HCT116 (cell line): ENCODE measurements at regions not wholly inside any gene's neighbourhood (a gene's known extent, or its start where the extent isn't known, plus 50 kb on each side); places are given as distances from the start of the nearest gene placed in this dataset.

ENCODE experiments used
- ATAC-seq: fragments of 200-7000 bp; cut with Tn5 transposase; 2 replicates; pipeline ENCODE4 v1.9.1; 2020; ENCODE audit warnings: mild to moderate bottlenecking, moderate library complexity
- BruUV-seq: library from RNA; stranded (reverse); fragments of 400-500 nt; replicated peaks from 2 replicates; lab custom pipeline; 2021; lab: Mats Ljungman, UMichigan
- CTCF ChIA-PET: fragments of 300-600 bp; sonication (Branson Sonifier 250); formaldehyde crosslinking; loops from one replicate; lab custom pipeline; 2021; ENCODE audit warnings: antibody characterized with exemption; lab: Charles Lee
- POLR2A ChIA-PET: fragments of 300-600, 350-600 bp; sonication (Branson Sonifier 250); formaldehyde crosslinking; loops from one replicate; lab custom pipeline; 2021; ENCODE audit warnings: antibody characterized with exemption; lab: Charles Lee
- RAD21 ChIA-PET, 2 experiments: fragments of 300-600 bp; sonication (Branson Sonifier 250); formaldehyde crosslinking; loops; one replicate each; lab custom pipeline; 2023; ENCODE audit warnings: low total read pairs in 2 of 2; ENCODE audit not compliant: uncharacterized antibody in 2 of 2, unreplicated experiment in 2 of 2, low non-redundant PET in 1 of 2; lab: Charles Lee
- DNase-seq: peaks from one replicate; pipeline ENCODE4 v3.0.0-alpha.2; 2010; ENCODE audit warnings: low read depth, low spot score
- H2AFZ ChIP-seq: fragments of 200-600 bp; shearing (Covaris generic), sonication (generic); 2 replicates; pipeline ENCODE4 v1.6.1; 2017; ENCODE audit warnings: low read depth, mixed run types, mixed read lengths, antibody characterized with exemption, low read length; ENCODE audit not compliant: poor library complexity, severe bottlenecking
- H3K27ac ChIP-seq: 2 replicates; pipeline ENCODE4 v1.5.1; 2012; ENCODE audit warnings: low read depth, low read length
- H3K27me3 ChIP-seq: fragments of 200-600 bp; sonication (generic); 2 replicates; pipeline ENCODE4 v1.6.1; 2016; ENCODE audit warnings: mixed run types, low read length, mixed read lengths; ENCODE audit not compliant: insufficient read depth
- H3K36me3 ChIP-seq, 2 experiments: fragments of 200-500 bp in 1 of 2; fragments of 200-600 bp in 1 of 2; sonication (Bioruptor generic) in 1 of 2; sonication (generic) in 1 of 2; 2 replicates each; pipeline versions ENCODE4 v1.5.1 to v1.6.1; 2014 to 2016; ENCODE audit warnings: low read length in 2 of 2, inconsistent platforms in 1 of 2, mixed read lengths in 1 of 2, mixed run types in 1 of 2; ENCODE audit not compliant: insufficient read depth in 2 of 2, control insufficient read depth in 1 of 2
- H3K4me1 ChIP-seq, 2 experiments: fragments of 200-600 bp in 1 of 2; sonication (generic) in 1 of 2; 2 replicates each; pipeline versions ENCODE4 v1.5.1 to v1.6.1; 2012 to 2017; ENCODE audit warnings: low read length in 2 of 2, inconsistent platforms in 1 of 2, mild to moderate bottlenecking in 1 of 2, mixed read lengths in 1 of 2, mixed run types in 1 of 2, moderate library complexity in 1 of 2; ENCODE audit not compliant: insufficient read depth in 2 of 2, control insufficient read depth in 1 of 2
- H3K4me2 ChIP-seq: fragments of 200-600 bp; sonication (generic); 2 replicates; pipeline ENCODE4 v1.6.1; 2017; ENCODE audit warnings: mixed run types, low read length, mixed read lengths
- H3K4me3 ChIP-seq, 2 experiments: fragments of 200-600 bp in 1 of 2; sonication (generic) in 1 of 2; replicated peaks in 1 of 2; 2 replicates each; pipeline ENCODE4 v1.5.1; 2011 to 2016; ENCODE audit warnings: low read length in 2 of 2, control low read depth in 1 of 2, low read depth in 1 of 2, mild to moderate bottlenecking in 1 of 2, mixed read lengths in 1 of 2, mixed run types in 1 of 2
- H3K79me2 ChIP-seq: fragments of 200-600 bp; sonication (generic); 2 replicates; pipeline ENCODE4 v1.6.1; 2017; ENCODE audit warnings: mild to moderate bottlenecking, mixed run types, low read length, moderate library complexity, mixed read lengths; ENCODE audit not compliant: insufficient read depth
- H3K9ac ChIP-seq: fragments of 200-600 bp; sonication (generic); 2 replicates; pipeline ENCODE4 v1.6.1; 2016; ENCODE audit warnings: low read length, mixed read lengths
- H3K9me2 ChIP-seq: fragments of 200-600 bp; sonication (generic), shearing (Covaris generic); 2 replicates; pipeline ENCODE4 v1.6.1; 2017; ENCODE audit warnings: mixed run types, mild to moderate bottlenecking, moderate library complexity; ENCODE audit not compliant: insufficient read depth
- H3K9me3 ChIP-seq, 2 experiments: fragments of 200-500 bp in 1 of 2; fragments of 200-600 bp in 1 of 2; sonication (Bioruptor generic) in 1 of 2; sonication (generic) in 1 of 2; 2 replicates each; pipeline ENCODE4 v1.6.1; 2014 to 2017; ENCODE audit warnings: low read length in 2 of 2, mixed read lengths in 2 of 2, inconsistent platforms in 1 of 2, low read depth in 1 of 2, mild to moderate bottlenecking in 1 of 2, mixed run types in 1 of 2, moderate library complexity in 1 of 2; ENCODE audit not compliant: control insufficient read depth in 1 of 2, insufficient read depth in 1 of 2
- H4K20me1 ChIP-seq: fragments of 200-600 bp; sonication (generic), shearing (Covaris generic); 2 replicates; pipeline ENCODE4 v1.6.1; 2017; ENCODE audit warnings: mixed run types, mild to moderate bottlenecking, moderate library complexity; ENCODE audit not compliant: insufficient read depth
- CBX3 ChIP-seq: IDR thresholded peaks from 2 replicates; pipeline ENCODE4 v1.6.1; 2012; ENCODE audit warnings: low read depth
- CEBPB ChIP-seq: IDR thresholded peaks from 2 replicates; pipeline ENCODE4 v1.6.1; 2012; ENCODE audit warnings: low read depth
- CTCF ChIP-seq, 3 experiments: fragments of 200-600 bp in 1 of 3; sonication (generic) in 1 of 3; IDR thresholded peaks in 2 of 3; conservative IDR thresholded peaks in 1 of 3; 2 replicates each; pipeline ENCODE4 v1.5.1; 2012 to 2017; ENCODE audit warnings: low read depth in 2 of 3, low read length in 2 of 3, antibody characterized with exemption in 1 of 3, borderline replicate concordance in 1 of 3, control low read depth in 1 of 3, mild to moderate bottlenecking in 1 of 3, mixed read lengths in 1 of 3, mixed run types in 1 of 3, moderate library complexity in 1 of 3; ENCODE audit not compliant: insufficient read depth in 1 of 3
- EGR1 ChIP-seq: IDR thresholded peaks from 2 replicates; pipeline ENCODE4 v1.6.1; 2012; ENCODE audit warnings: low read depth
- ELF1 ChIP-seq: IDR thresholded peaks from 2 replicates; pipeline ENCODE4 v1.6.1; 2012; ENCODE audit warnings: low read depth, borderline replicate concordance
- EZH2phosphoT487 ChIP-seq: fragments of 200-600 bp; IDR thresholded peaks from 2 replicates; pipeline ENCODE4 v1.6.1; 2018; ENCODE audit warnings: antibody characterized with exemption, borderline replicate concordance
- MAX ChIP-seq: IDR thresholded peaks from 2 replicates; pipeline ENCODE4 v1.6.1; 2012
- POLR2A ChIP-seq: IDR thresholded peaks from 2 replicates; pipeline ENCODE4 v1.7.0; 2011; ENCODE audit warnings: borderline replicate concordance; ENCODE audit not compliant: insufficient read depth, insufficient read length; ENCODE audit errors: extremely low read depth
- POLR2AphosphoS5 ChIP-seq: IDR thresholded peaks from 2 replicates; pipeline ENCODE4 v1.6.1; 2011; ENCODE audit warnings: mild to moderate bottlenecking, low read depth, low read length, moderate library complexity
- RAD21 ChIP-seq: IDR thresholded peaks from 2 replicates; pipeline ENCODE4 v1.6.1; 2012; ENCODE audit warnings: low read depth, mild to moderate bottlenecking
- REST ChIP-seq: IDR thresholded peaks from 2 replicates; pipeline ENCODE4 v1.6.1; 2012; ENCODE audit warnings: low read depth
- SIN3A ChIP-seq: IDR thresholded peaks from 2 replicates; pipeline ENCODE4 v1.6.1; 2012; ENCODE audit warnings: low read depth
- SRF ChIP-seq: IDR thresholded peaks from 2 replicates; pipeline ENCODE4 v1.6.1; 2012; ENCODE audit warnings: low read depth
- TCF7L2 ChIP-seq: IDR thresholded peaks from 2 replicates; pipeline ENCODE4 v1.7.0; 2011; ENCODE audit warnings: borderline replicate concordance, inconsistent platforms; ENCODE audit not compliant: insufficient read depth, insufficient read length; ENCODE audit errors: extremely low read depth
- ZBTB33 ChIP-seq: IDR thresholded peaks from 2 replicates; pipeline ENCODE4 v1.6.1; 2011; ENCODE audit warnings: mild to moderate bottlenecking, low read length, moderate library complexity; ENCODE audit not compliant: insufficient replicate concordance; ENCODE audit errors: extremely low read depth
- ZFX ChIP-seq: fragments of 450-650 bp; IDR thresholded peaks from 2 replicates; pipeline ENCODE4 v1.6.1; 2017
- intact Hi-C: fragments of 100-400 bp; cut with micrococcal nuclease; formaldehyde crosslinking; loops from 2 replicates; pipeline ENCODE4 v1.10.0; 2022

GRCh38 chrX:109863811-109864210 is 130.8 kb upstream of the ACSL4 start:
- Histone ChIP-seq H3K79me2 (no peaks in the 10 kb centered on the region), H3K4me1 (no peaks in the 10 kb centered on the region), H2AFZ (no peak overlapping the region), H3K9ac (no peak overlapping the region), H3K4me2 (no peak overlapping the region), H3K9me3 (no peaks in the 10 kb centered on the region), H3K36me3 (no peaks in the 10 kb centered on the region), H3K27me3 (no peaks in the 10 kb centered on the region), H3K27ac (no peak overlapping the region), H3K9me2 (no peaks in the 10 kb centered on the region), H4K20me1 (no peaks in the 10 kb centered on the region), H3K4me3 (no peak overlapping the region)
- RAD21 ChIA-PET = no interaction called here
- DNase-seq = no peak
- POLR2A ChIA-PET = no interaction called here
- no peak for TF ChIP-seq CTCF (IDR thresholded peaks at IDR 0.05 in 2 of 3, conservative IDR thresholded peaks at IDR 0.05 in 1 of 3; ENCODE audit: borderline replicate concordance in 1 of 3, insufficient read depth in 1 of 3, low read depth in 2 of 3, low read length in 2 of 3)
- TF ChIP-seq CBX3 = no peak
- no peak for TF ChIP-seq TCF7L2
- no peak for TF ChIP-seq REST
- no peak for TF ChIP-seq POLR2AphosphoS5
- TF ChIP-seq POLR2A = no peak
- no peak for TF ChIP-seq ZFX
- TF ChIP-seq RAD21 = no peak
- TF ChIP-seq ZBTB33 = no peak
- no peak for TF ChIP-seq SRF
- TF ChIP-seq MAX = no peak
- TF ChIP-seq EZH2phosphoT487 = no peak
- TF ChIP-seq EGR1 = no peak
- TF ChIP-seq ELF1 = no peak
- no peak for TF ChIP-seq CEBPB
- TF ChIP-seq SIN3A = no peak
- intact Hi-C loops = no loop called here
- no peak for ATAC-seq
- CTCF ChIA-PET = interaction anchor here (0.8 to 1.0 kb wide), 2 partner anchors 27 to 151 kb away, joined by 3 to 4 read pairs; no protein-coding TSS in a partner anchor
- BruUV-seq = no TSS peak
